Inflammatory macrophage treated with lipopolysaccharide for 4 hours (primary cell): ENCODE measurements at regions not wholly inside any gene's neighbourhood (a gene's known extent, or its start where the extent isn't known, plus 50 kb on each side); places are given as distances from the start of the nearest gene placed in this dataset.
"Not testable (repeated sequence)": the region's sequence is repeated elsewhere in the genome, so short reads cannot be mapped to it uniquely, and the experiment has no call there.

Source experiments
- DNase-seq: peaks from one replicate; pipeline ENCODE4 v3.0.0-alpha.2; 2020

DNA sequence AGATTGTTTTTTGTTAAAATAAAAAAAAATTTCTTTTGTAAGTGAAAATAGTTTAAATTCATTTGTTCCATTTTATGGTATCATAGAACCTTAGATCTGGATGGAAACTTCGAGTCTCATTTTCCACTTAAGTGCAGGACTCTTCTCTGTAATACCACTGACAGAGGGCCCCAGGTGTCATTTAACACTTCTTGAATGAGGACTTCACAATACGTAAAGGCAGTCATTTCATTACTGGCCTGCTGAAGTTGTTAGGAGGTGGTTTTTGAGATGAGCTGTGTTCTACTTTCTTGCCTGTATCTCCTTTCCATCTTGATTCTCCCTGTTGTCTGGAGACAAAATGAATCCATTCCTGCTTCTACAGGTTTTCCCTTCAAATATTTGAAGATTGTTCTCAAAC lies 455.3 kb downstream of the DMRT2 start:
- DNase-seq: no peak

DNA sequence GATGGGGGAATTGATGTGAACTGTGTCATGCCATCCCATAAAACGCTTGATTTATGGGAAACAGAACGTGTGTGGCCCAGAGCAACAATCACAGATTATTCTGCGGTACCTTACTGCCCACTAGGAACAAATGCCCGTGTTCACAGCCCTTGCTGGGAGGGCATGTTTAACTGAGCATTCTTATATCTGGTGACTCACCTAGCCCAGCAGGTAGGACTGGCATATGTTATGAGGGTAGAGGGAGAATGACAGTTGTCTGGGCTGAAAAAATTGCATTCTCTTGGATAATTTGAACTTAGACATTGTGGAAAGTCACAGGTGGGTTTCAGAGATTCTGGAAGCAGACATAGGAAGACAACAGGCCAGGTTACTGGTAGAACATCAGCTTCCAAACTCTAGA lies 460.6 kb downstream of the DMRT2 start:
- no peak for DNase-seq

DNA sequence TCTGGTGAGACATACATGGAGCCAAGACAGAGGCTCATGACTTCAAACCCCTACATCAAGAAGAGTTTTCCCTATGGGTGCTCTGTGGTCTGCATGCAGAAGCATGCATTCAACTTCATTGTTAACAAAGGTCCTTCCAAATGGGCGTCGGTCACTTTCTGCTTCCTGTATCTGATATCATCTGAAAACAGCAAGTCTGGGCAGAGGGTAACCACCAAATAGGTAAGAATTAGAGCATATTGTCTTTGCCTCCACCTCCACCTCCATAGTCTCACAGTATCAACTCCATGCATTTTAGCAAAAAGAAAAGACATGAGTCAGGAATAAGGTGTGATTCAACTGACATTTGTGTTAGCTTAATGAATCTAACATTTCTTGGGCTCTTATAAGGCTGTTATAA lies 462.9 kb downstream of the DMRT2 start:
- DNase-seq: no peak

DNA sequence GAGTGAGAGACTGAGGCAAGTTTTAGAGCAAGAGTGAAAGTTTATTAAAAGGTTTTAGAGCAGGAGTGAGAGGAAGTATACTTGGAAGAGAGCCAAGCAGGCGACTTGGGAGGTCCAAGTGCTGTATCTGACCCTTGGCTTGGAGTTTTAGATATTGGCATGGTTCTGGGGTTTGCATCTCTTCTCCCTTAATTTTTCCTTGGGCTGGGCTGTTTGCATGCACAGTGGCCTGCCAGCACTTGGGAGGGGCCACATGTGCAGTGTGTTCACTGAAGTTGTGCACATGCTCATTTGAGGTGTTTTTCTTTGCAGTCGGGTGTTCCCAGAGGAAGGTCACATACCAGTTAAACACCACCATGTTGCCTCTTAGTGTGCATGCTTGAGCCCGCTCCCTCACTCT lies 464.1 kb downstream of the DMRT2 start:
- no peak for DNase-seq

DNA sequence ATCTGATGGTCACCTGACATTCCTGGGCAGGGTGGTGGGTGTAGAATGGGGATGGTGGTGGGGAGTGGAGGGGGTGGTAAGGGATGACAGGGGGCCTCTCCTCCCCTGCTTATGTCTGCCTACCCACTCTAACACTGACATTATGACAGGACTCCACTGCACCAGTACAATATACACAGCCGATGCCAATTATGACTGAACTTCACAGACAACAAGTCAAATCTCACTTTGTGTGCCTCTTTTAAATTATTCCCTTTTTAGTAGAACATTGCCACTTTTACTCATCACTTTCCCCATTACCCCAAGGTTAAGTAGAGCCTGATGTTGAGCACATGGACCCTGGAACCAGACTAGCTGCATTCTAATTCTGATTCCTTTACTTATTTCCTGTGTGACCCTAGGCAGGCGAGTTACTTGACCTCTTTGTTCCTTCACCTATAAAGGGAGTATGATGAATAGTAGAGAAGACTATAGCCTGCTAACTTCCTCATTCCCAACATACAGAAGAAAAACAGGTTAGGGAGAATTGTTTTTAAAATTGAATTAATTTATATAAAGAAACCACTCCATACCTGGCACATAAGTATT lies 464.7 kb downstream of the DMRT2 start:
- no peak for DNase-seq

DNA sequence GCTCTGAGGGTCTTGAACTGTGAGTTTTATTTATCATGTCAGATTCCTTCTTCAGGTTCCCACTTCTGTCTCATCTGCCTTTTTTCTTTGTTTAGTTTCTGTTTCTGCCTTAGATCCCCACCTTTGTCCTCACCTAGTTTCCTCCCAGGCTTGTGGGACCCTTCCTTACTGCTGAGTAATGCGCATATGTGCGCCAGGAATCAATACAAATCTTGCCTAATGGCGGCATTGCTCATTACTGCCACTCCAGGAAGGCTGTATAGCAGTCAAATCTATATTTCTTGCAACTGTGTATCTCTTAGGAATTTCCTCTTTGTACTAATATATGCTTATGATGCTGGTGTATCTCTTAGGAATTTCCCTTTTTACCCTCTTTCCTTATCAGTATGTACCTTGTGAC lies 465.4 kb downstream of the DMRT2 start:
- no peak for DNase-seq

DNA sequence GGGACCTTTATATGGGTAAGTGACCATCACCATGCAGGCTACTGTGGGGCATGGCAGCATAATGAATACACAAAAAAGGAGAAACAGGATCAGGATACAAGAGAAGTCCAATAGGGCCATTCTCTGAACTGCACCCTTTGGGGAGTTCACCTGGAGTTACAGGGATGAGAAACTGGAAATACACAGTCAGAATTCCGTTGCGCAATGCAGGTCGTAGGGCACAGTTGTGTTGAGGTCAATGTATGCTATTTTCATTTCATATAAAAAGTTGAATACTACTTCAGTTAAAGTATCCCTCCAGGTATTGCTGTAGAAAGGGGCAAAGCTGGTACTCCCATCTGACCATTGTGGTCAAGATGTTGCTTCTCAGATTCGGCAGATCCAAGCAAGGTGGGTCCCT lies 471.4 kb downstream of the DMRT2 start:
- no peak for DNase-seq

DNA sequence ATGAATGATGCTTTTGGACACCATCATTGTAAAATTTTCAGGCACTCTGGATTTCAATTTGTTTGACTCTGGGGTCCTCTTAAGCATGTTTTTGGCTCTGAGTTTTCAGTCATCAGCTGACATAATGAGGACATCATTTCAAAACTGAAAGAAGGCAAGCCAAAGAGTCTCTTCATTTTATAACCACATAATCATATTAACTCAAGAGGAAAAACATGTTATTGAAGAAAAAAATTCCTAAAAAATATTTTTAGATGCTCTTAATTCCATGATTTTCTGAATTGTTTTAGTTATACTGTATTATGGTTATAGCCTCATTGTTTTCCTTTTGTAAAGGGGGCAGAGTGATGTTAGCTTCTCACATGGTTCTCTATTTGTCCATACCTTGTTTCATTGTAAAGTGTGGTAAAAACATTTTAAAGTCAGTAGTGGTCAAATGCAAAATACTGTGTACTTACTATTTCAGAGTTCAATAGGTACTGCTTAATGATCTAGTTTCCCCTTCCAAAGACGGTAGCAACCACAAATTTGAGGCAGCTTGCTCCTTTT lies 472.1 kb downstream of the DMRT2 start:
- DNase-seq: no peak

DNA sequence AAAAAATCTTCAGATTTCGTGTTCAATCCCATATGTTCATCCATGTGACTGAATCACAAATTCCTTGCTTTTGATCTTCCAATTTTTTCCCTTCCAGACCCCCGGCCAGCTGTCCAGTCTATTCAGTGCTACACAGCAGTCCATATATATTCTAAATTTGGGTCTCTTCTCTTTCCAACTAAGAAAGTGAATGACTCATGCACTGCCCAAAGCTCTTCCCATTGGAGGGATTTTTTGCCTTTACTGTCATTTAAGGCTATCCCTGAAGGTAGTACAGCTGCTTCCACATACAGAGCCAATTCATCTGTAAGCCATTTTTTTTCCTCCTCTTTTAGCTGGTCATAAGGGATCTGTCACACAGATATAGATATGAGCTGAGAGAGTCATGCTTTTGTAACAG lies 478.3 kb downstream of the DMRT2 start:
- DNase-seq: no peak

DNA sequence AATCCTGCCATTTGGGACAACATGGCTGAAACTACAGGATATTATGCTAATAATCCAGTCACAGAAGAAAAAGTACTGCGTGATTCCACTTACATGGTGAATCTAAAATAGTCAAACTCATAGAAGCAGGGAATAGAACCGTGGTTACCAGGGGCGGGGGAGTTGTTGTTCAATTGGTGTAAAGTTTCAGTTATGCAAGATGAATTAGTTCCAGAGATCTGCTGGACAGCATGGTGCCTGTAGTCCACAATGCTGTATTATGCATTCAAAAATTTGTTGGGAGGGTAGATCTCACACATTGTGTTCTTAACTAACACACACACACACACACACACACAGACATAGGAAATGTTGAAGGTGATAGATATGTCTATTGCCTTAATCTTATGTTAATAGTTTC lies 480.5 kb downstream of the DMRT2 start:
- DNase-seq: no peak

DNA sequence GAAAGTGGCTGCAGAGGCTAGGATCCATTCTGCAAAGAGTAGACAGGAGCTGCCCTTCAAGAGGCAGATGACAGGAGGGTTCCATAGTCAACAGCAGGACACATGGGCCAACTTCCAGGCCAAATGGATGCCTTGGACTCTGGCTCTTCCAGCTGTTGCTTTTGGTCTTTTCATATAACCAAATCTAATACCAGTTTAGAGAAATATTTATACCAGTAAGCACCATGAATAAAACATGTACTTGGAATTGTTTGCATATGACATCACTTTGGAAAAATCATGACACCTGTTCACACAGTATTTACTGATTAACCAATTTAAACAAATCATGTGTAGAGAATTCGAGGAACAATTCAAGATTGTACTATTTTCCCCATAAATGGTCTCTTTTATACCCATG lies 481.3 kb downstream of the DMRT2 start:
- no peak for DNase-seq

DNA sequence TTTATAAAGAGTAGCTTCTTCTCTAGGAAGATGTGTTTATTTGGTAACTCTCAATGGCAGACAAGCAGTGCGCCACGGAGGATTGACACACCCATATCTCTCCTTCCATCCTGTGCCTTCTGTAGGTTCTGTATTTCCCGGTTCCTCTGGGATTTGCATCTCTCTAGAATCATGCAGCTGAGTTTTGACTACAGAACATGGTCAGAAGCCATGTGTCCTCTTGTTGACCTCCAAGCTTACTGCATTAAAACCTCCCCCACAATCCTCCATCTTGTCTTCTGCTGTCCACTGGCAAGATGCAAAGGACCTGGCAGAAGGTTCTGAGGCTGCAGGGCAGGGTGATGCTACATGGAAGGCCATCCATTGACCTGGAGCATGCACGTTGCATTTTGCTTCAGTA lies 482.0 kb downstream of the DMRT2 start:
- DNase-seq: no peak

DNA sequence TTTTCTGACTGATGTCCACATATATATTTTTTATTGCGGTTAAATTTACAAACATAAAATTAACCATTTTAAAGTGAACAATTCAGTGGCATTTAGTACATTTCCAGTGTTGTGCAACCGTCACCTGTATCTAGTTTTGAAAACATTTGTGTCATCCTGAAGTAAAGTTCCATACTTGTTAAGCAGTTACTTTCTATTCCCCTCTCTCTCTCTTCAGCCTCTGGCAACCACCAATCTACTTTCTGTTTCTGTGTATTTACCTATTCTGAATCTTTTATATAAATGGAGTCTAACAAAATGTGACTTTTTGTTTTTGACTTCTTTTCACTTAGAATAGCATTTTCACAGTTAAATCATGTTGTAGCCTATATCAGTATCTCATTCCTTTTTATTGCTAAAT lies 480.1 kb upstream of the SMARCA2 start:
- DNase-seq: no peak

DNA sequence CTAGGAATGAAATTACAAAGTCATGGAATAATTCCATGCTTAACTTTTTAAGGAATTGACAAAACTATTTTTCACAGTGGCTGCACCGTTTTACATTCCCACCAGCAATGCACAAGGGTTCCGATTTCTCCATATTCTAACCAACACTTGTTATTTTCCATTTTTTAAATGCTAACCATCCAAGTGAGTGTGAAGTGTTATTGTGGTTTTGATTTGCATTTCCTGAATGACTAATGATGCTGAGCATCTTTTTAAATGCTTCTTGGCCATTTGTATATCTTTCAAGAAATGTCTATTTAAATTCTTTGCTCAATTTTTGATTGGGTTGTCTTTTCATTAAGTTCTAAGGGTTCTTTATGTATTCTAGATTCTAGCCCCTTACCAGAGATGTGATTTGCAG lies 479.5 kb upstream of the SMARCA2 start:
- no peak for DNase-seq

DNA sequence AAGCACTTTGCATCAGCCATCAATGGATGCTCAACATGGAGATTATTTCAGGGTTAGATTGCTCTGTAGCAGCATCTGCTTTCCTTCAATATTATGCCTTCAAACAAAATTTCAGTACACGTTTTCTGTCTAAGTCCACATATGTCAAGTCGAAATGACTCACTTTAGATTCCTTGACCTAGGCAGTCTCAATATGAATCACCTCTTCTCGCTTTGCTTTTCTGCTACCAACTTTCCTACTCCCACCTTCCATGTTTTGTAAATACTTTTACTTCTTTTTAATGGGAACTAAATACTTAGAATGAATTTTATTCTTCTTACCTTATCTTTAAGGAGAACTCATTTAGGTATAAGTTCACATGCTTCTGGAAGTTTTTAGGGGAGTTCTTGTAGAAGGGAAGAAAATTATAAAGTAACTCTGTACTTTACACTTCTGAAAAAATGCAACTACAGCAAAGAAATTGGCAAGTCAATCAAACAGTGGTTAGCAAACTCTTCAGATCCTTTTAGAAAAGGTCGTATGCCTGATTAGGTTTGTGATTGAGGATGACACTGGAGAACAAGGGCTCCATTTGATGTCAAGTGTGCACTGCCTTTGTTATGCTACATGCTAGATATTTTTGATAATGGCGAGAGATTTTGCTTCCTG lies 478.5 kb upstream of the SMARCA2 start:
- no peak for DNase-seq

DNA sequence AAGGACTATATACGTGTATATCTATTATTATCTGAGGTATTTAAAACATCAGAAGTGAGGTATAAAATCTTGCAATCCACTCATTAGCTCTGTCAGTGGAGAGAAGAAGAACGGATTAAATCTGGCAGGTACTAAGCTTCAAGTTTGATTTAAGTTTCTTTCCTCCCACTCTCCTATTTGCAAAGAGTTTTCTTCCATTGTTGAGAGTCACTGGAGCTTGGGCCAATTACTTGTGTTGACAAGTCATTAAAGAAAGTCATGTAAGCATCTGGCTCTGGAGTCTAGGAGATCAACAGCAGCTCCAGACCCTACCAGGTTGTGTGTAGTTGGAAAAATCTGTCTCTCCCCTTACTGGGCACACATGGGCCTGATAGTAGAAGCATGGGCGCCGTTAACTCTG lies 476.8 kb upstream of the SMARCA2 start:
- DNase-seq: no peak

DNA sequence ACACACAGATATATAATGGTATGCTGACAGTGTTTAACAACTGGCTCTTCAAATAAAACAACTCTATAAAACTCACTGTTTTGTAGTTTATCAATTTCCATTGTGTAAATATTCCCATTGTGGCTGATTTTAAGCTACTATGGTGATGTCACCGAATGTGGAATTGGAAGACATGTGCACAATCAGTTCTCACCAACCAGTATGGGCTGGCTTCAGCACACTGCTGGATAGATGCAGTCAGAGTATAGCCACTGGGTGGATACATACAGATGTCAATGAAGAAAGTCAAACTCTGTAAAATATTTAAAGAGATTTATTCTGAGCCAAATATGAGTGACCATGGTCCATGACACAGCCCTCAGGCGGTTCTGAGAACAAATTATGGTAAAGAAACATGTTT lies 475.9 kb upstream of the SMARCA2 start:
- no peak for DNase-seq

DNA sequence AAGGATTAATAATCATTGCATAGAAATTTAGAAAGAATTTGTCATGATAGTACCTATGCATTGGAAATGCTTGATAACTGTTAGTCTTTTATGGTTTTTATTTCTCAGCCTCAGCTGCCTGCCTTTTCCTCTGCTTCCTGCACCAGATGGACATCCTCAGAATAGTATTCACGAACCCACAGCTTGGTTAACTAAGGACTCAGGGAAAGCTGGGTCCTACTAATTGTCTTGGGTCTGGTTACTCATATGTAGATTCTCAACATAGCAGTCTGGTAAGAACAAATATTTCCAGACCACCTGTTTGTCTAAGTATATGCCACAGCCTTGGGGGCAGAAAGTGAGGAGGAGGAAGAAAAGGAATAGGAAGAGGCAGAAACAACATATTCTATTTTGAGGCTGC lies 464.5 kb upstream of the SMARCA2 start:
- DNase-seq: no peak

DNA sequence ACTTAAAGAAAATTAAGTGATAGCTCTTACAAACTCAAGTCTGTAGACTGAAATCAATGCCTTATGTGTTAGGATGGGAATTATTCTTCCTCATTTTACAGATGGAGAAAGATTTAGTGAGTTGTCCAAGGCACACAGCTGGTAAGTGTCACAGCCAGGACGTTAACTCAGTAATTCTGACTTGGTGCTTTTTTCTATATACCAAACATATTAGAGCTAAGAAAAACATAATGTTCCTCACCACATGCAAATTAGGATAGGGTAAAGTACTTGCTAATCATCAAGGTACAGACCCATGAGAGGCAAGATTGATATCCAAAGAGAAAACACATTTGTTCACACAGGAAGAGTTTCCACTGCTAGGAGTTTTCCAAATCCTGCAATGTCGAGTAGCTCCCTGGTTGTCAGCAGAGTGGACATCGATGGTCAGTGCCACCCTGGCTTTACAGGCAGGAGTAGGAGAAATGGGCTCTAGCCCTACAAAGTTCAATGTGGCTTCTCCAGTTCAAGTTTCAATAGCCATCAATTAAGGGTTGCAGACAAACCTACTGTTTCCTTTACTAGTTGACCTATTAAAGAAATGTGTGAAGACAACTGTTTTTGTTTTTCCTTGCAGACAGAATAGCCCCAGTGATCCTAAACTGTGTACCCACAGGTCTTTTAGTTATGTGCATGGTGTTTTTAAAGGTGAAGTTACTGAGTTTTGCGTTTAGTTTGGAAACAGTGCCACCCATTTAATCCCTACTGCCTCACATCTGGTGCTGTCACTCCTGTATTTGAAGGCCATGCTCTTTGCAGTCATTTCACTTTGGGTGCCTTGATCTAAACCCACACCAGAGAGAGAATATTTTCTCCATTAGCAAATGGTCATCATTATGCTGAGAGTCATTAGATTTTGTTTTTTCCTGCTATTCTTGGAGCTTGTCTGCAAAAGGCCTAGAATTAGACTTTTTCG lies 460.8 kb upstream of the SMARCA2 start:
- DNase-seq: no peak

DNA sequence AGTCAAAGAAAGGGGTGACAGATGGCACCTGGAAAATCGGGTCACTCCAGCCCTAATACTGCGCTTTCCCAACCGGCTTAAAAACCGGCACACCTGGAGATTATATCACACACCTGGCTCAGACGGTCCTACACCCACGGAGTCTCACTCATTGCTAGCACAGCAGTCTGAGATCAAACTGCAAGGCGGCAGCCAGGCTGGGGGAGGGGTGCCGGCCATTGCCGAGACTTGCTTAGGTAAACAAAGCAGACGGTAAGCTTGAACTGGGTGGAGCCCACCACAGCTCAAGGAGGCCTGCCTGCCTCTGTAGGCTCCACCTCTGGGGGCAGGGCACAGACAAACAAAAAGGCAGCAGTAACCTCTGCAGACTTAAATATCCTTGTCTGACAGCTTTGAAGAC lies 456.5 kb upstream of the SMARCA2 start:
- not testable (repeated sequence) for DNase-seq

DNA sequence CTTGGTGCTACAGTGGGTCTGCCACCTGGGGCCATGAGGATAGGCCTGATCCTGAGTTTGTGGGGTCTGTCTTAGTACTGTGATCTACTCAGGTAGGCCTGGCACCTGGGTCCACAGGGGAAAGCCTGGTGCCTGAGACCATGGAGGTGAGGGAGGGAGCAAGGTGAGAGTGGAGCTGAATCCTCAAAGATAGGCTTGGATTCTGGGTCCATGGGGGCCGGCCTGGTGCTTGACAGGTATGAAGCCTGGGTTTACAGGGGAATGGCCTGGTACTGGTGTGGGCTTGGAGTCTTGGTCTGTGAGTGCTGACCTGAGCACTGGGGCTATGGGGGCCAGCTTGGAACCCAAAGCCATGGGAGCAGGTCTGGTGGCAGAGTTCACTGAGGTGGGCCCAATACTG lies 439.2 kb upstream of the SMARCA2 start:
- no peak for DNase-seq

DNA sequence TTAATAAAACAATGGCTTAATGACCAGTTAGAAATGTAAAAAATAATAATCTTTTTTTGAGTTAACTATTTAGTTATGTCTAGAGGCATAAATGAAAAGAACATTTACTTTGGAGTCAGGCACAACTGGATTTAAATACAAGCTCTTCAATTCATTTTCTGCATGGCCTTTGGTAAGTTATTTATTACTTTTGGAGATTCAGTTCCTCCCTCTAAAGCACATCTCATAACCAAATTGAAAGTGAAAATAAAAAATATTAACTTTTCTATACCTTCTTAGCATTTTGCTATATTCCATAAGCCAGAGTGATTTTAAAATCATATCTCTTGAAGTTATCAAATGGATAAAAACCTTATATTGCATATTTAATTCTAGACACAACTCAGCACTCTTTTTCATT lies 434.9 kb upstream of the SMARCA2 start:
- no peak for DNase-seq

DNA sequence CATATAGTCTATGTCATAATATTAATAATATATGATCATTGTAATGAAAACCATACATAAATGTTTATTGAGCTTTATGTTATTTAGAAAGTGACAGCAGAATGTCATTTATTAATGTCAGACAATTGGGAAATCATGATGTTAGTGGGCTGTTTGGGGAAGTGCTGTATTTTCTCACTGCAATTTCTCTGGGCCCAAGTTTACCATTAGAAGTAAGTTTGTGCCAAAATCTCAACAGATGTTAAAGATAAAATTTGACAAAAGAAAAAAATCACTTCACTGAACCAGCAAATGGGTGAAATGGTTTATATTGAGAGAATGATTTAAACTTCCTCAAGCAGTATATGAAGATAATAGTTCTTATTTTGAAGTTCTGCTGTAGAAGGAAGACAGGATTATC lies 433.2 kb upstream of the SMARCA2 start:
- no peak for DNase-seq

DNA sequence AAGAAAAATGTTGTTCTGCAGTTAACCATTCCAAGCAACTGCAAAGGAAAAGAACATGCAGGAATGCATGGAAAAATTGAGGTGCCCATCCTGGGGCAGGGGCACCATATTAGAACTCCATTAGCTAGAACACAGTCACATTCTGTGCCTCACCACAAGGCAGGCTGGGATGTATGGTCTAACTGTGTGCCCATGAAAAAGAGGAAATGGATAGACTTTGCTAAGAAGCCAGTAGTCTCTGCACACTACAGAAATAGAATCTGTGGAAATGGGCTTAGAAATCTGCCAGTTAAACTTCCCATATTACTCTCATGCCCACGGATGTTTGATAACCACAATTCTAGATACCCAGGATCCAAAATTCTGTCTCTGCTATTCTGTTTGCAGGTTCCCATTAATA lies 423.8 kb upstream of the SMARCA2 start:
- no peak for DNase-seq
